CD4-positive, alpha-beta T cell treated with Interferon alpha-2 for 1 hour (primary cell): ENCODE measurements at regions not wholly inside any gene's neighbourhood (a gene's known extent, or its start where the extent isn't known, plus 50 kb on each side); places are given as distances from the start of the nearest gene placed in this dataset.
A peak's percentile ranks its signal among the peaks of the same experiment; 100 is the strongest.
"Not testable (repeated sequence)": the region's sequence is repeated elsewhere in the genome, so short reads cannot be mapped to it uniquely, and the experiment has no call there.

ENCODE experiments used
- DNase-seq, 2 donors: peaks; one replicate each; pipeline ENCODE4 v3.0.0-alpha.2; 2020 to 2022

DNA sequence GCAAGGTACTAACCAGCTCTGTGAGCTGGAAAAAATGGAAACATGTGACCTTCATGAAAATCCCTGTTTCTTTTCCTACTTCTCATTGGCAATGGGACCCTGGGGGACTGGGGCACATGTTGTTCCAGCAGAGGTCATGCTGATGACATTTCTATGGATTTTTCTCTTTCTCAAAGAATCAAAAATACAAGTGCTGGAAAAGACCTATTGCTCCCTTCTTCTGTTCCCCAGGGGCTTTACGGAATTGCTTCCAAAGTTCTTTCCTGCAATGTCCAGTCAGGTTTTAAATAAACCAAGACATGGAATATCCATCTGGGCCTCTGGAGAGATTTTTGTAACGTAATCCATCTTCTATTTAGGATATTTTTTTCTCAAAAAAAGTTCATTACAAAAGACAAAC, 1006.1 kb upstream of the CELF4 start:
- DNase-seq, result no peak

DNA sequence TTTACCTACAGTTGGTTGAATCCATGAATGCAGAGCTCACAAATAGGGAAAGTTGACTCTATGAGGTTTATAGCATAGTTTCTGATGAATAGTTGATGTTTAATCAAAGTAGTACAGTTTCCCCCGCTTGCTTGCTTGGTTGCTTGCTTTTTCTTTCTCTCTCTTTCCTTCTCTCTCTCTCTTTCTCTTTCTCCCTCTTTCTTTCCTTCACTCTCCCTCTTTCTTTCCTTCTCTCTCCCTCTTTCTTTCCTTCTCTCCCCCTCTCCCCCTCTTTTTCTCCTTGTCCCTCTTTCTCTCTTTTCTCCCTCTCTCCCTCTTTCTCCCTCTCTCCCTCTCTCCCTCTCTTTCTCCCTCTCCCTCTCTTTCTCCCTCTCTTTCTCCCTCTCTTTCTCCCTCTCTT, 999.9 kb upstream of the CELF4 start:
- DNase-seq, result no peak

DNA sequence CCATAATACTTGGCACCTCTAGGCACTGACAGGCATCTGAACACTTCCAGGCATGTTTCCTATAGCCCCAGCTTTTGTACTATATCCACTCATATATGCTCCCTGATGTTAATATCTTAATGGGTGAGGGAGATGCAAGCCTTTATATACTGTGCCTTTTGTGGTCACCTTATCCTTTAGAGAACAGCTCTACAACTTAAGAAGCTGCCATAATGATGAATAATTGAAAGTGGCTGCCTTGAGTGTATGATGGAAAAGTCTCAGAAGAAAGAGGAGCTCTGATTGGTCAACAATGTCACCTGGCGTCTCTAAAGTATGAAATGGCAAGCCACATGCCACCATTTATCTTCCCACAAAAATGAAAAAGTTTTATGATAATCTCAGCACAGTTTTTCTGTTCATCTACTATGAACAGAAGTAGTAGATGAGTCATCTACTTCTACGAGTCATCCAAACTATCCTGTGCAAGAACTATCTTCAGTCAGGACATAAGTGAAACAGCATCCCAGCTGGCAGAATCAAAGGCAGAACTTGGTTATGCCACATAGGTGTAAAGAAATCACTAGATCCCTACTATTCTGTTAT, 997.9 kb upstream of the CELF4 start:
- no peak for DNase-seq

DNA sequence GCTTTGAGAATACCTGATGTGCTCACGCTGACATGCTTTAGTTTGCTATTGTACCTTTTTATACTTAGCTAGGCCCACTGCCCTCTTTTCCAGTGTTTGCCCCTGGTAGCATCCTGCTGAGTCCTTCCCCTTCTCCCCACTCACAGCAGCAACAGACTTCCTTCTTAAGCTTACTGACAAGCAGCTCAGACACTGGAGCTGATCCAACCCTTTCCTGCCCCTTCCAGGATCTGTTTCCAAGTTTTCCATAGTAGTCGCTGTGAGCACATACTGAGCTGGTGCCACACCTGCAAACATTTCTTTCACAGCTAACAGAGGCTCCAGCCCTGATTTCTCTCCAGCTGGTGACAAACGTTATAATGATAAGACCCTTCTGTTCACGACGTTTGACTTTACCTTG, 991.4 kb upstream of the CELF4 start:
- no peak for DNase-seq

DNA sequence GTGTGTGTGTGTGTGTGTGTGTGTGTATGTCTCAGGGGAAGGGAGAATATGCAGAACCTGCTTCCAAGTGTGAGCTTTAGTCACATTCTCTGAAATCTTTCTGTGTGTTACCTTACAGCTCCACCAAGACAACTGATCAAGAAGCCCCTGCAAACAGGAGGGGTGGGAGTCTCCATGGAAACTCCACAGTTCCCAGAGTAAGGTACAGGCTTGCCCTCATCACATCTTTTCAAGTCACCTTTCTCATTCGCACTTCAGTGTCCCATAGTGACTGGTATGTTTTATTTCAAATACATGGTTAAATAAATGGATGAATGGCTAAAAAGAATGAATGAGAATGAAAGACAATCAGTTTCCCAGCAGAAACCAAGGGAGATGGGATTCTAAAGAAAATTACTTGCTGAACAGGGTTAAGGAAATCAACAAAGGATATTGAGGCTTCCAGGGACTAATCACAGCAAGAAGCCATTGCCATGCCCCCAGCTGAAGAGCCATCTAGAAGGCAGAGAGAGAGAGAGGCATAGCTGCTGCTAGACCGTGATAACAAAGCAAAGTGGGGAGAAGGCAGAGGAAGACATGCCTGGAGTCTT, 987.2 kb upstream of the CELF4 start:
- DNase-seq, result no peak

DNA sequence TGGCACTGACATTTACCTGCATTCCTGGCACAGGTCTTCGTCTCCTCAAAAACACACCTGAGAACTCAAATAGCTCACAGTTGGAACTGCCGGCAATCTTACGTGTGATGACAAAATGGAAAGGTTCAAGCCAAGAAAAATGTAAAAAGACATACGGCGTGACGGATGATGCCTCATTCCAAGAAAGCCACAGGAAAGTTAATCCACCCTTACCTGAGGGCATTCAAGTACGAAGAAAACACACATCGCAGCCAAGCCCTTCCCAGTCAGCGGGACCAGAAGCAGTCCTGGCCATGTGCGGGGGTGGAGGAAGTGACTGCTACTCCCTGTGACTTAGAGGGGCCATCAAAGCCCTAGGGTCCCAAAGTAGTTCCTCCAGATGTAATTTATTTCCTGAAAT, 986.3 kb upstream of the CELF4 start:
- DNase-seq, result no peak

DNA sequence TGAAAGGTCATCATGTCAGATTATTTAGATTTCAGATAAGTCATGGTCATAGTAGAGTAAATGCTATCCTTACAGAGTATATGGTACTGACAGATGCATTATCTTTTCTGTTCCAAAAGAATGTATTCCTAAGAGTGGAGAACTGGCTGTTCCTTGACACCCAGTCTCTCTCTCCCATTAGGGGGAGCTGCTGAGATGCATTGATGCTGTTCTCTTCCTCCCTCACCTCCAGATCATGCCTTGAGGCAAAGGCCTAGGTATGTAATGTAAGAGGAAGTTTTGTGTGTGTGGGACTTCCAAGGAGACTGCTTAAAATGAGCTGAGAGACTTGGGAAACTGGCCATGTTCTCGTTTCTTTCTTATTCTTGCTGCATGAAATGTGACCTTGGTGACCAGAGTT, 979.5 kb upstream of the CELF4 start:
- DNase-seq, result peak in 1 of 2 donors; percentile 18

DNA sequence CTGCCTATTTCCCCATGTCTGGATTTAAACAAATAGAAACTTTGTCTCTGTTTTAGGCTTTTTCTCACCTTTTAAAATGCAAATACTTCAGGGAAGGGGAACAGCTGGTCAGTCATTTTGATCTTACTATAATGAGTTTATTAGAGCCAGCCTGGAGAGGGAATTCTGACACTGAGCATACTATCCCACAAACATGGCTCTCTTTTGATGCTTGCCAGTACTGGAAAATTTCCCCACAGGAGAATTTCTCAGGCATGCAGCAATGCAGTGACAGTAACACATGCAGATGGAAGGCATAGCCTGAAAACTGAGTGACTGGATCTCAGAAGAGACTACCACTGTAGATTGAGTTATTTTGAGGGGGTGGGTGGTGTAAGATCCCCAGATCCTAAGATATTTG, 974.3 kb upstream of the CELF4 start:
- DNase-seq, result no peak

DNA sequence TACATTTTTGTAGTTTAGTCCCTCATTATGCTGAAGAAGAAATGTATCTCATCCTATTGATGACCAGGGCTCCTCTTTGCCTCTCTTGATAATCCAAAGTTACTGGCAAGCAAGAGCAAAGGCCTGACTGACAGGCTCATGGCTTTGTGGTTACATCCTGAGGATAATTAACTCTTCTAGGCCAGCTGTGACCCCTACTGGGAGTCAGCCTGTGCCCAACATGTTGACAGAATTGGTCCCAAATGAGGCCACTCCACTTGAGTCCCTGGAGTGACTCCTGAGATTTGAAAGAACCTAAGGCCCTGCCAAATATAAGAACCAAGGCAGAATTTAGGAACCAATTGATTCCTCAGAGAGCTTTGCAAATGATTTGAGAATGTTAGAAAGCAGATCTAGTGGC, 973.8 kb upstream of the CELF4 start:
- DNase-seq, result no peak

DNA sequence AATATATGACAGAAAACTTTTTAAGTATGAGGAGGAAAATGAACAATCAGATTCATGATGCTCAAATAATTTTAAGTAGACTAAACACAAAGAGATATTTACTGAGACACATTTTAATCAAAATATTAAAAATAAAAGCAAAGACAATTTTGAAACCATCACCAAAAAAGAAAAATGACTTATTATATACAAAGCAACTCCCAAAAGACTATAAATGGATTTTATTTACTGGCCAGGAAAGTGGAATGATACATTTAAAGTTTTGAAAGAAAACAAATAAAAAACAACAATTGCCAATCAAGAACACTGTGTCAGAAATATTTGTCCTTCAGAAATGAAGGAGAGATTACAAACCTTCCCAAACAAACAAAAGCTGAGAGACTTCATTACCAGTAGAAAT, 968.5 kb upstream of the CELF4 start:
- no peak for DNase-seq

DNA sequence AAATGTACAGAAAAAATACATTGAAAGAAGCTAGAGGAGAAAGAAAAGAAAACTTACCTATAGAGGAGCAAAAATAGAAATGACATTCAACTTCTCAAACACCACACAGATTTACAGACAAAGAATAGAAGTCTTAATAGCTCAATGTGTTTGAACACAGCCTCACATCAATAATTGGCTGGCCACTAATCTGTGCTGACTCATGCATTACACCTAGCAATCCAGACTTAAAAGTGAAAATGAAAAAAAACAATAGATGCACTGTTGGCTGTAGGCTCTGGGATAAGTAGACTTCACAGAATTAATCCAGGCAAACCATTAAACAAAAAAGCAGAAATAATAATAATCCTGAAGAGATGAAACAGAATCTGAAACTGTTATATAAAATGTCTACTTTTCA, 961.3 kb upstream of the CELF4 start:
- DNase-seq, result no peak

DNA sequence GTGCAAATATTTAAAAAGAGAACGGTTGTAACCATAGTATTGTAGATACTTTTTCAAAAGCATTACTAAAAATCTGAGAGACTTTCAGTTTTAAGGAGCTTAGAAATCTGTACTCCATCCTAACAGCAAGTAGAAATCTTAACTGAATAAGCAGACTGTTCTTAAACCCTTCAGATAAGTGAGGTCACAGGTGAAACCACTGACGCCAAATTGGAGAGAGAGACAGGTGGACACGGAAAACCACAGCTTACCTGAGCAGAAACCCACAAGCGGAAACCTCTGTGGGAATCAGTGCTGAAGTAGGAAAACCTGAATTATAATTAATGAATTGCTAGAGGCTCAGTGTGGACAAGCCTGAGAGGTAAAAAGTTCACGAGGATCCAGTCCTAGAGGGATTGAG, 959.4 kb upstream of the CELF4 start:
- DNase-seq, result no peak

DNA sequence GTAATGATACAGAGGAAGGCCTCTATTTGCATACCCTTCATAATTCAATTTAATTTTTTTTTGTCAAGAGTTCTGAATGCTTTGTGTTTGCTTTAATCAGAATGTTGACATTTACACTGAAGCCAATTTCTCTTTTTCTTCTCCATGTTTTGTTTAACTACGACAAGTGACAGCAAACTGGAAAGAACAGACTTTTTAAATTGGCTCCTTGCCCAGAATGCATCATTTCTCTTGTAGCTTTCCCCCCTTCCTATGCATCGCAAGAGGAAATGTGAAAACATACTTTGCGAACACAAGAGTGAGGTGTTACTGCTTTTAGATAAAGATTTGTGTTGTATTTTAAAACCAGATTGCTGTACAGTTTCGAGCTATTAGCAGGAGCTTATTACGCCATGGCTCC, 955.2 kb upstream of the CELF4 start:
- no peak for DNase-seq

DNA sequence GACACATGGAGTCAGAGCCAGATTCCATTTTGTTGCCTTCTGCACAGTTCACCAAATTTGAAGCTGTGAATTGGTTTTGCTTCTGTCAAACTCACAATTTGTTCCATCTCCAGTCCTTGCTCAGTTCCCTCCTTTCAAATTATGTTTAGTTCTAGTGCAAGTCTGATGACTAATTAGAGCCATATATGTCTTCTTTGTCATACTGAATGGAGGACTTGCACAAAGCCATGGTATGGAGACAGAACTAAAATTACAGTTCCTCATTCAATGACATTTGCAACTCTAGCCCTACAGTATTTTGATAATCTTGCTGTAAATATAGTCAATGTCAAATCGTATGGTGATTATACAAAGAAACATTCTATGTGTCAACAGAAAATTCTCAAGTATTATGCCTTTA, 936.9 kb upstream of the CELF4 start:
- no peak for DNase-seq

DNA sequence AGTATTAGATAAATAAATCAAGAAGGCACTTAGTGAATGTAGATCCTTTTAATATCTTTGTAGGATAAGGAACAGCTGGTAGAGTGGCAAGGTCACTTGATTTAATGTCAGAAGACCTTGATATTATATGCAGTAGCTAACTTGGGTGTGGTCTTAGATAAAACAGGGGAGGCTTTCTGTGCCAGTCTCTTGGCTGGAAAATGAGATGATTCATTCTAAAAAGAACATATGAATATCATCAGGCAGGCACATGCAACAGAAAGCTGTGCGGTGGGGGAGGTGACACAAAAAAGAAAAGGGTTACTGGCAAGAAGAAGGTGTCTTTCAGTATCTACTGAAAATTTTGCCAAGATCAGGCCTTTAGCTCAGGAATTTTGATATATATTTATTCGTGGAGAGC, 931.7 kb upstream of the CELF4 start:
- no peak for DNase-seq

DNA sequence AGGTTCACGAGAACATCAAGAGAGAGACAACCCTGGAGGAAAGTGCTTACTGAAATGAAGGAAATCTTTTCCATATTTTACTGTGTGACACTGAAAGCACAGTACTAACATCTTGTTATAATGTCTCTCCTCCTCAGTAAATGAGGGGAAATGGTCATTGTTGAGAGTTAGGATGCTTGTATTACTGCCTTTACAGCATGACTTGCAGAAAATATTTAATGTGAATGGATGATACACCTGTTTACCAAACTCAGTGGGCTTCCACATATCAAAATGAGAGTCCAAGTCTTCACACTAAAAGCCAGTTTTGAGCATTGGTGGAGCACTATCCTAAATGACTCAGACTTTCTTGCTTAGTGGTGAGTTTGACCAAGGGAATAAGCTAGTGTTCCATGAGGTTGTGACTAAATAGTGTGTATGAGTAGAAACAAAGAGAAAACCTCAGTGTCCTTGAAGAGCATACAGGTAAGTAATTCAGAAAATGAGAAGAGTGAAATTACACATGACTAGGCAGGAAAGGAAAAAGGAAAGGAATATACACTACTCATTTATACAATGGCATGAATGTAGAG, 930.7 kb upstream of the CELF4 start:
- no peak for DNase-seq

DNA sequence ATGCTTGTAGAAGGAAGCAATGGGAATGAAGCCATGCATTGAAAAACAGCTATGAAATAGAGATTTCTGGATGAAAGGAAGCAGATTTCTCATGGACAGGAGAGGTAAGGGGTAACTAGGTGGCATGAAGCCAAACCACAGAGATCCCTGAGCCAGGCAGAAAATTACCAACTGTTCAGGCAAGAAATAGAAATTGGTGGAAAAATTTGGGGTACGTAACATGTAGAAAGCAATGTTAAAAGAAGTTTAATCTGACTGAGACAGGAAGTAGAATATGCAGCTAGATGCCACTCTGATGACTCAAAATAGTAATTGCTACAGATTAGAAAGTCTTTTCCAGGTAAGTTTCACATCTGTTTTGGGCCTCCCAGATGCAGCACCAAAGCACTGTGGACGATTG, 928.5 kb upstream of the CELF4 start:
- DNase-seq, result no peak

DNA sequence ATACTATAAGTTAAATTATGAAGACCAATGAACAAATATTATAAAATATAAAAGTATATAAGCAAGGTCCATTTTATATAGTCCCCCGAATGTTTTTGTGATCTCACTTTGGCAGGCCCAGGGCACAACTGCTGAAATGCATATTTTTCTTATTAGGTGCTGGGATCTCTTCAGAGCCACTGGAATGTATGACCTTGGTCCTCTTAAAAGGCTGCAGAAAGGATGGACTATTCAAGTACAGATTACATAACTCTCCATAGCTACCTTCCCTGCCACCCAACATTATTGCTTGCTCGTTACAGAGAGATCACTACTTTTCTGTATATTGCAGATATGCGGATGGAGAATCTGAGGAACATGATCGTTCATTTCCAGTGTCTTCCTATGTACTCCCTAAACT, 925.6 kb upstream of the CELF4 start:
- DNase-seq, result no peak

DNA sequence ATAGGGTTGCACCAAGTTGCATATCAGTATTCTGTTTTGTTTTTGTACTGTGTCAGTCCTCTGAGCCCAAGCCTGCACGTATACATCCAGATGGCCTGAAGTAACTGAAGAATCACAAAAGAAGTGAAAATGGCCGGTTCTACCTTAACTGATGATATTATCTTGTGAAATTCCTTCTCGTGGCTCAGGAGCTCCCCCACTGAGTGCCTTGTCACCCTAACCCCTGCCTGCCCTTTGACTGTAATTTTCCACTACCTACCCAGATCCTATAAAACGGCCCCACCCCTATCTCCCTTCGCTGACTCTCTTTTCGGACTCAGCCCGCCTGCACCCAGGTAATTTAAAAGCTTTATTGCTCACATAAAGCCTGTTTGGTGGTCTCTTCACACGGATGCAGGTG, 924.1 kb upstream of the CELF4 start:
- DNase-seq, result not testable (repeated sequence)

DNA sequence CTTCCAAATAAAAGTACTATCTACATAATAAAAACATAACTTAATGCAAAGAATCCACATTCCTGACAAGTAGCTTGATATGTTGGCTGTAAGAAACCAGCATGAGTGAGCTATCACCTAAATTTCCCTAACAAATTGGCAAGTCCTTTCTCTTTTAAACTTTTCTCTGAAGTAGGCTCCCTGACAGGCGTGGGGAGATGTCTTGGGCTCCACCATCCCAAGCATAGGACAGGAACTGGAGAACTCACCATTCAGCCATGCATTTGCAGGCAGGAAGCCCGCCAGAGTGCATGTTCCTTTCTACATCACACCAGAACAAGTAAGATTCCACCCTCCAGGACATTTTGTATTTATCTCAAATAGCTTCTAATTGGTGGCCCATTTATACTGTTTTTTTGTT, 921.9 kb upstream of the CELF4 start:
- DNase-seq, result no peak

DNA sequence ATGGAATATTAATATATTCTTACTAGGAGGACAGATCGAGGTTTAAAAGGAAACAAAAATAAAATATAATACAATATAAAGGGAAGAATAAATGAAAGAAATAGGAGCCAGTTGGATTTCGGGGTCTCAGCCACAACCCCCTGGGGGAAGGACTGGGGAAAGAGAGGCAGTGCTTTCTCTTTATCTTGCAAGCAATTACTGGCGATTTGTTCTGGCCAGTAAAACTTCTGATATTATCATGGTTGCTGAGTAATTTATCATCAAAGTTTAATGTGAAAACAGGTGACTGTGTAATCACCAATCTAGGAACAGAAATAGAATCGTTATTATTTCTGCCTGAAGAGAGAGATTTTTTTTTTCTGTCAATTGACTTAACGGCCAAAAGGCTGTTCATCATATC, 917.7 kb upstream of the CELF4 start:
- no peak for DNase-seq

DNA sequence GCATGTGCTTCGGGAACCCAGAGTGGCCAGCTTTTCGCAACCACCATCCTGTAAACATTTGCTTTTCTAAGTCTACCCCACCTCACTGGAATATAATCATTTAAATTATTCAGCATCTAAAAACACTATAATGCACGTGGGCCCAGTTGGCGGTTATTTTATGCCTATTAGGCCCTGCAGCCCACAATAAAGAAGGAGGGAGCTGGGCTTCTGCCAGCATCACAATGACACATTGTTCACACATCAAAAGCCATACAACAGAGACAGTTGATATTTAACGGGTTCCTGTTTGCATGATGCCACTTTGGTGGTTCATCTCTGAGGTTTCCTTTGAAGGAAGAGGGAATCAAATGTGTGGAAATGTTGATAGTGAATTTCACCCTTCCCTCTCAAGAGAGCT, 916.0 kb upstream of the CELF4 start:
- no peak for DNase-seq

DNA sequence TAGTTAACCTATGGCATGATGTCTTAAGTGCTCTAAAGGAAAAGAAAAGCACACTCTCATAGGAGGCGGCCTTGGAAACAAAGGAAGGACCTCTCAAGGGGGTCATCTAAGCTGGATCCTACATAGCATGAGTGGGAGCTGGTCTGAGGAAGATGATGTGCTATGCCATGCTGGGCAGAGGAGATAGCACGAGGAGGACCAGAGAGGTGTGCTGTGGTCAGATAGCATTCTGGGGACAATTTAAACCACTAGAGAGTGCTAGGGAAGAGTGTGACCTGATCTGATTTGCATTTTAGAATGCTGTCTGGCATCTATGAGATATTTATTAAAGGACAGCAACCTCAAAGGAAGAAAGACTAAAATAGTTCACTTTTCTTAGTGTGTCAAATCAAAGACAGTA, 910.1 kb upstream of the CELF4 start:
- DNase-seq, result no peak

DNA sequence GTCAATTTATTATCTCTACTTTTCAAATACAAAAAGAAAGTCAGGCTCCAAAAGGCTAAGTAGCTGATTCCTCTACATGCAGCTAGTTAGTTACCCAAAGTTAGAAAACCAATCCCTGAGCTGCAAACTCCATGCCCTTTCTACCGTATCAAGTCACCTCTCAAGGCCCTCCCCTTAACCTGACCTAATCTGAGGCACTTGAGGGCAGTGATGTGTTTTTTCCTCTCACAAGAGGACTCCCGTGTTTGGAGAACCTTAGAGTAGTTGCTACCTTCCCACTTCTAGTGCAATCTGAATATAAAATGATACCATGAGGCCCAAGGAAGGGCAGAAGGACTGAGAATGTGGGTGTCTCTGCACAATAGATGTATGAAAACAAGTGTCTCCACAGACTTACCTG, 907.9 kb upstream of the CELF4 start:
- DNase-seq, result no peak

DNA sequence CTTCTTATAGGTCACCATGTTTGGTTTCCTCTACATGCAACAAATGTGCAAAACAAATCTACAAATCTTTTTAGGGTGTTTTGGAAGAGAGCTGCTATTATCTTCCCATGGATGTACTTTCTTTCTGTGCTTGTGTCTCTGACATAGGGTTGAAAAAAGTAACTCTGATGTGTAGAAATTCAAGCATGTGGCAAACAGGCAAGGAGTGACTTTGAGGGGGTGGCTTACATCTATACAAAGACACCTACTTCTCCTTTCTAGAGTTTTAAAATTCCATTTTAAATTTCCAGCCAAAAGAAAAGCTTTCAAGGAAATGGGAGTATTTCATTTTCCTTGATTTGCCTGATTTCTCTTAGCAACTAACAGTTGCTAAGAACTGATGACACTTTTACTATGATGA, 904.8 kb upstream of the CELF4 start:
- no peak for DNase-seq
